OCI-LY7 (cell line): ENCODE measurements at regions not wholly inside any gene's neighbourhood (a gene's known extent, or its start where the extent isn't known, plus 50 kb on each side); places are given as distances from the start of the nearest gene placed in this dataset.

Experiments
- BruUV-seq: library from RNA; stranded (reverse); fragments of 400-500 nt; replicated peaks from 2 replicates; lab custom pipeline; 2021; lab: Mats Ljungman, UMichigan
- CTCF ChIA-PET: fragments of 300-600 bp; sonication (Branson Sonifier 250); formaldehyde crosslinking; loops from one replicate; lab custom pipeline; 2022; ENCODE audit warnings: antibody characterized with exemption; ENCODE audit not compliant: unreplicated experiment; lab: Charles Lee
- POLR2A ChIA-PET: fragments of 300-600 bp; sonication (Branson Sonifier 250); formaldehyde crosslinking; loops from one replicate; lab custom pipeline; 2022; ENCODE audit warnings: antibody characterized with exemption; lab: Charles Lee
- DNase-seq: peaks from one replicate; pipeline ENCODE4 v3.0.0-alpha.2; 2015; ENCODE audit warnings: low spot score
- H2AFZ ChIP-seq: fragments of 200-600 bp; sonication (generic), shearing (Covaris generic); 2 replicates; pipeline ENCODE4 v1.6.1; 2014; ENCODE audit warnings: mild to moderate bottlenecking, antibody characterized with exemption, low read length, moderate library complexity
- H3K27ac ChIP-seq: fragments of 200-600 bp; sonication (generic); 2 replicates; pipeline ENCODE4 v1.5.1; 2014; ENCODE audit warnings: mixed run types, low read depth, mild to moderate bottlenecking, moderate library complexity, low read length, inconsistent platforms; ENCODE audit not compliant: poor library complexity, severe bottlenecking
- H3K36me3 ChIP-seq: fragments of 200-600 bp; sonication (generic); 2 replicates; pipeline ENCODE4 v1.6.1; 2014; ENCODE audit warnings: mild to moderate bottlenecking, antibody characterized with exemption, low read length, moderate library complexity, mixed read lengths; ENCODE audit not compliant: insufficient read depth
- H3K4me1 ChIP-seq: fragments of 200-600 bp; sonication (generic); 2 replicates; pipeline ENCODE4 v1.5.1; 2014; ENCODE audit warnings: mild to moderate bottlenecking, low read length; ENCODE audit not compliant: insufficient read depth, poor library complexity, severe bottlenecking
- H3K4me2 ChIP-seq: fragments of 200-600 bp; sonication (generic); 2 replicates; pipeline ENCODE4 v1.6.1; 2014; ENCODE audit warnings: mild to moderate bottlenecking, low read length
- H3K4me3 ChIP-seq: fragments of 200-600 bp; sonication (generic); 2 replicates; pipeline ENCODE4 v1.5.1; 2014; ENCODE audit warnings: mild to moderate bottlenecking, low read depth, low read length; ENCODE audit not compliant: poor library complexity, severe bottlenecking
- H3K79me2 ChIP-seq: fragments of 200-600 bp; sonication (generic); 2 replicates; pipeline ENCODE4 v1.6.1; 2016; ENCODE audit warnings: low read depth, mild to moderate bottlenecking, low read length, moderate library complexity, mixed read lengths; ENCODE audit not compliant: insufficient read depth
- H3K9me2 ChIP-seq: fragments of 200-600 bp; sonication (generic); 2 replicates; pipeline ENCODE4 v1.6.1; 2016; ENCODE audit warnings: mild to moderate bottlenecking, low read length, mixed read lengths; ENCODE audit not compliant: insufficient read depth
- H3K9me3 ChIP-seq: fragments of 200-600 bp; sonication (generic); 2 replicates; pipeline ENCODE4 v1.6.1; 2014; ENCODE audit warnings: mild to moderate bottlenecking, mixed run types, low read length, mixed read lengths
- H4K20me1 ChIP-seq: fragments of 200-600 bp; sonication (generic); 2 replicates; pipeline ENCODE4 v1.6.1; 2014; ENCODE audit warnings: mild to moderate bottlenecking, antibody characterized with exemption, low read length, moderate library complexity, mixed read lengths; ENCODE audit not compliant: insufficient read depth
- EZH2phosphoT487 ChIP-seq: fragments of 200-600 bp; sonication (generic); IDR thresholded peaks from 2 replicates; pipeline ENCODE4 v1.6.1; 2018; ENCODE audit warnings: low read depth, borderline replicate concordance, mild to moderate bottlenecking, mixed run types, antibody characterized with exemption, low read length, moderate library complexity, mixed read lengths
- intact Hi-C: fragments of 100-400 bp; cut with micrococcal nuclease; formaldehyde crosslinking; loops from one replicate; pipeline ENCODE4 v1.10.0; 2022; ENCODE audit not compliant: unreplicated experiment
- TF ChIP-seq, protein P1 (sequence below): fragments of 200-600 bp; sonication (generic); conservative IDR thresholded peaks from 2 replicates; pipeline ENCODE4 v1.5.1; 2014; ENCODE audit warnings: mild to moderate bottlenecking, antibody characterized with exemption, low read length, moderate library complexity, mixed read lengths

DNA sequence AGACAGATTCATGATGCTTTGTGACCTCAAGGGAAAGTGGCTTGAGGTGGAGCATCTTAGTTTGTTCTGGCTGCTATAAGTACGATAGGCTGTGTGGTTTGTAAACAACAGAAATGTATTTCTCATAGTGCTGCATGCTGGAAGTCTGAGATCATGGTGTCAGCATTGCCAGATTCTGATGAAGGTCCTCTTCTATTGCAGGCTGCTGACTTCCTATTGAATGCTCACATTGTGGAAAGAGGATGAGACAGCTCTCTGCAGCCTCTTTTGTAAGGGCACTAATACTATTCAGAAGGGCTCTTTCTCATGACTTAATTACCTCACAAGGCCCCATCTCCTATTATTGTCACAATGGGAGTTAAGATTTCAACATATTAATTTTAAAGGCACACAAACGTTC is 1674.0 kb upstream of the PCDH7 start:
- CTCF ChIA-PET, result no interaction called here
- no TSS peak for BruUV-seq
- DNase-seq, result no peak
- no peaks in the 10 kb centered on the region for H3K36me3 ChIP-seq
- H2AFZ ChIP-seq, result no peak overlapping the region
- H3K79me2 ChIP-seq, result no peaks in the 10 kb centered on the region
- H3K4me3 ChIP-seq, result no peak overlapping the region
- H3K4me1 ChIP-seq, result no peaks in the 10 kb centered on the region
- H3K4me2 ChIP-seq, result no peak overlapping the region
- no peak overlapping the region for H3K27ac ChIP-seq
- no peaks in the 10 kb centered on the region for H3K9me3 ChIP-seq
- intact Hi-C loops, result no loop called here
- TF ChIP-seq, protein P1, sequence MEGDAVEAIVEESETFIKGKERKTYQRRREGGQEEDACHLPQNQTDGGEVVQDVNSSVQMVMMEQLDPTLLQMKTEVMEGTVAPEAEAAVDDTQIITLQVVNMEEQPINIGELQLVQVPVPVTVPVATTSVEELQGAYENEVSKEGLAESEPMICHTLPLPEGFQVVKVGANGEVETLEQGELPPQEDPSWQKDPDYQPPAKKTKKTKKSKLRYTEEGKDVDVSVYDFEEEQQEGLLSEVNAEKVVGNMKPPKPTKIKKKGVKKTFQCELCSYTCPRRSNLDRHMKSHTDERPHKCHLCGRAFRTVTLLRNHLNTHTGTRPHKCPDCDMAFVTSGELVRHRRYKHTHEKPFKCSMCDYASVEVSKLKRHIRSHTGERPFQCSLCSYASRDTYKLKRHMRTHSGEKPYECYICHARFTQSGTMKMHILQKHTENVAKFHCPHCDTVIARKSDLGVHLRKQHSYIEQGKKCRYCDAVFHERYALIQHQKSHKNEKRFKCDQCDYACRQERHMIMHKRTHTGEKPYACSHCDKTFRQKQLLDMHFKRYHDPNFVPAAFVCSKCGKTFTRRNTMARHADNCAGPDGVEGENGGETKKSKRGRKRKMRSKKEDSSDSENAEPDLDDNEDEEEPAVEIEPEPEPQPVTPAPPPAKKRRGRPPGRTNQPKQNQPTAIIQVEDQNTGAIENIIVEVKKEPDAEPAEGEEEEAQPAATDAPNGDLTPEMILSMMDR, result no peak
- no peak for TF ChIP-seq EZH2phosphoT487
- no peaks in the 10 kb centered on the region for H3K9me2 ChIP-seq
- POLR2A ChIA-PET, result no interaction called here
- no peaks in the 10 kb centered on the region for H4K20me1 ChIP-seq

DNA sequence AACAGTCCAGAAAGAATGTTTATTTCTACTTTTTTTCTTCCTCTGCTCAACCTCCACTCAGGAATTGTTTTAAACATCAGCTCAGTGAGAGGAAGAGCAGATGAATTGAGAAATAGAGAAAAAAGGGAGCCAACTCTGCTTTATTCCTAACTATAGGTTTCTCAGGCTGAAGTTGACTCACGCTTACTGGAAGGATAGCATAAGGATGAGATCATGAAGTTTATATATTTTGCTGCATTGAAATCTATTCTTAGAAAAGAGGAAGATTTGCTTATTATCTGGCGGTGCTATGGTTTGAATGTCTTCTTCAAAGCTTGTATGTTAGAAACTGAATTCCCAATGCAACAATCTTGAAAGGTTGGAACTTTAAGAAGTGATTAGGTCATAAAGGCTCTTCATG is 1673.4 kb upstream of the PCDH7 start:
- Histone ChIP-seq H3K9me2 (no peaks in the 10 kb centered on the region), H3K79me2 (no peaks in the 10 kb centered on the region), H3K4me1 (no peaks in the 10 kb centered on the region), H3K27ac (no peak overlapping the region), H4K20me1 (no peaks in the 10 kb centered on the region), H3K4me3 (no peak overlapping the region), H3K36me3 (no peaks in the 10 kb centered on the region), H3K4me2 (no peak overlapping the region), H2AFZ (no peak overlapping the region), H3K9me3 (no peaks in the 10 kb centered on the region)
- no peak for DNase-seq
- CTCF ChIA-PET, result no interaction called here
- TF ChIP-seq, protein P1, result no peak
- no peak for TF ChIP-seq EZH2phosphoT487
- BruUV-seq, result no TSS peak
- POLR2A ChIA-PET, result no interaction called here
- intact Hi-C loops, result no loop called here

GRCh38 chr4:29047341-29048041 is 1672.7 kb upstream of the PCDH7 start:
- no peaks in the 10 kb centered on the region for H3K36me3 ChIP-seq
- TF ChIP-seq, protein P1, result no peak
- TF ChIP-seq EZH2phosphoT487, result no peak
- POLR2A ChIA-PET, result interaction anchor here (0.6 kb wide), 1 partner anchor 137 kb away, joined by 3 read pairs; no protein-coding TSS in a partner anchor

More at GRCh38 chr4:29047341-29048041, 1672.7 kb upstream of the PCDH7 start:
- Histone ChIP-seq H3K4me2 (no peak overlapping the region), H2AFZ (no peak overlapping the region), H4K20me1 (no peaks in the 10 kb centered on the region), H3K9me3 (no peaks in the 10 kb centered on the region), H3K79me2 (no peaks in the 10 kb centered on the region), H3K27ac (no peak overlapping the region), H3K4me3 (no peak overlapping the region), H3K9me2 (no peaks in the 10 kb centered on the region), H3K4me1 (no peaks in the 10 kb centered on the region)
- DNase-seq, result no peak
- intact Hi-C loops, result no loop called here
- no TSS peak for BruUV-seq
- CTCF ChIA-PET, result no interaction called here
